Thyroid gland (tissue), 4 donors: ENCODE measurements at regions not wholly inside any gene's neighbourhood (a gene's known extent, or its start where the extent isn't known, plus 50 kb on each side); places are given as distances from the start of the nearest gene placed in this dataset. TPM values are rescaled to one million over a fixed set of nuclear protein-coding genes. Genes with fewer than 3 reads are reported as not detected.
"Not testable (repeated sequence)": the region's sequence is repeated elsewhere in the genome, so short reads cannot be mapped to it uniquely, and the experiment has no call there.

ENCODE experiments used
- DNase-seq, 2 donors: peaks; one replicate each; pipeline ENCODE4 v3.0.0-alpha.2; 2019
- H3K27ac ChIP-seq, 3 donors: fragments of 200-600 bp; sonication (generic); 1 replicate in 2 of 3; 2 replicates in 1 of 3; pipeline ENCODE4 v1.5.1; 2016 to 2019; ENCODE audit warnings: mild to moderate bottlenecking in 1 of 3, moderate library complexity in 1 of 3
- H3K27me3 ChIP-seq: fragments of 200-600 bp; sonication (generic); one replicate; pipeline ENCODE4 v1.5.1; 2019
- H3K36me3 ChIP-seq, 2 donors: fragments of 200-600 bp; sonication (generic); one replicate each; pipeline ENCODE4 v1.5.1; 2016 to 2019
- H3K4me1 ChIP-seq, 2 donors: fragments of 200-600 bp; sonication (generic); one replicate each; pipeline ENCODE4 v1.5.1; 2017 to 2019
- H3K4me3 ChIP-seq, 3 donors: fragments of 200-600 bp; sonication (generic); replicated peaks in 1 of 3; 1 replicate in 2 of 3; 2 replicates in 1 of 3; pipeline ENCODE4 v1.5.1; 2016; ENCODE audit warnings: mild to moderate bottlenecking in 1 of 3
- H3K9me3 ChIP-seq: fragments of 200-600 bp; sonication (generic); one replicate; pipeline ENCODE4 v1.5.1; 2017
- CTCF ChIP-seq, 6 experiments: fragments of 200-600 bp in 3 of 6; fragments of 450-650 bp in 3 of 6; sonication (generic) in 3 of 6; IDR thresholded peaks; one replicate each; pipeline ENCODE4 v1.5.1; 2016 to 2019; ENCODE audit warnings: antibody characterized with exemption in 6 of 6, mild to moderate bottlenecking in 2 of 6, inconsistent platforms in 1 of 6, moderate library complexity in 1 of 6
- POLR2A ChIP-seq, 2 donors: fragments of 450-650 bp; IDR thresholded peaks; one replicate each; pipeline ENCODE4 v1.6.1; 2017; ENCODE audit warnings: antibody characterized with exemption in 2 of 2, mild to moderate bottlenecking in 2 of 2, moderate library complexity in 1 of 2
- WGBS, 2 donors: methylation state at CpG; one replicate each; pipeline ENCODE4 v1.1.5; 2017; 5-methylcytosine and 5-hydroxymethylcytosine counted together
- intact Hi-C: fragments of 100-400 bp; cut with DNase I; formaldehyde crosslinking; loops from one replicate; pipeline ENCODE4 v1.15.1; 2023
- small RNA-seq: library from RNA; depleted of rRNA; stranded (forward); fragments of <200 nt; gene quantifications from one replicate; pipeline ENCODE3, GENCODE V24; 2016

GRCh38 chr2:94774851-94775250, 96.4 kb upstream of the TEKT4 start:
- DNase-seq, result no peak
- H3K27ac ChIP-seq, result no peak overlapping the region
- intact Hi-C loops, result no loop called here
- TF ChIP-seq CTCF (IDR thresholded peaks at IDR 0.05) (no peak), POLR2A (IDR thresholded peaks at IDR 0.05) (no peak)
- no peak overlapping the region for H3K4me3 ChIP-seq
- no peaks in the 10 kb centered on the region for H3K9me3 ChIP-seq
- H3K4me1 ChIP-seq, result no peaks in the 10 kb centered on the region
- no peaks in the 10 kb centered on the region for H3K27me3 ChIP-seq
- H3K36me3 ChIP-seq, result no peaks in the 10 kb centered on the region

- no peak overlapping the region for H3K27ac ChIP-seq
- intact Hi-C loops, result no loop called here
- no peak for TF ChIP-seq CTCF (IDR thresholded peaks at IDR 0.05)
- TF ChIP-seq POLR2A (IDR thresholded peaks at IDR 0.05), result no peak
- no peak overlapping the region for H3K4me3 ChIP-seq
- H3K4me1 ChIP-seq, result no peaks in the 10 kb centered on the region
- no peak for DNase-seq
- H3K9me3 ChIP-seq, result no peaks in the 10 kb centered on the region
- WGBS, 2 donors, result 86% methylated on average over 1 to 2 of the region's 2 CpGs
- H3K27me3 ChIP-seq, result no peaks in the 10 kb centered on the region
- no peaks in the 10 kb centered on the region for H3K36me3 ChIP-seq
Measured at GRCh38 chr2:94776036-94776435, 95.2 kb upstream of the TEKT4 start.

- H3K27me3 ChIP-seq, intact Hi-C loops, H3K27ac ChIP-seq, H3K4me1 ChIP-seq, H3K9me3 ChIP-seq, H3K36me3 ChIP-seq, DNase-seq, H3K4me3 ChIP-seq: not testable (repeated sequence)
- WGBS, 2 donors, result 85 to 94% methylated on average over 3 of the region's 3 CpGs
Measured at GRCh38 chr2:94785105-94785504, 86.1 kb upstream of the TEKT4 start.

- H3K27ac ChIP-seq, H3K27me3 ChIP-seq, H3K9me3 ChIP-seq, H3K4me3 ChIP-seq, H3K36me3 ChIP-seq, H3K4me1 ChIP-seq, DNase-seq, intact Hi-C loops: not testable (repeated sequence)
- 78 to 86% methylated on average over 5 of the region's 5 CpGs for WGBS, 2 donors
Measured at GRCh38 chr2:94786424-94786823, 84.8 kb upstream of the TEKT4 start.

GRCh38 chr2:94790169-94790568, 81.1 kb upstream of the TEKT4 start:
- DNase-seq, H3K27me3 ChIP-seq, H3K27ac ChIP-seq, intact Hi-C loops, H3K9me3 ChIP-seq, H3K36me3 ChIP-seq, H3K4me3 ChIP-seq, H3K4me1 ChIP-seq: not testable (repeated sequence)
- 100% methylated on average over 2 of the region's 2 CpGs for WGBS, 2 donors

GRCh38 chr2:94797235-94797634, 74.0 kb upstream of the TEKT4 start:
- H3K27me3 ChIP-seq, H3K36me3 ChIP-seq, DNase-seq, H3K27ac ChIP-seq, intact Hi-C loops, H3K4me1 ChIP-seq, H3K4me3 ChIP-seq, H3K9me3 ChIP-seq: not testable (repeated sequence)
- TF ChIP-seq CTCF (IDR thresholded peaks at IDR 0.05), result peak in 3 of 6 experiments; percentile 31 to 53 (median 37)

Small RNAs in the stretch of these regions (small RNA-seq; reads per million reads assigned to genes)
- not detected for gene CNN2P11
